GM19035 (cell line): ENCODE measurements at regions not wholly inside any gene's neighbourhood (a gene's known extent, or its start where the extent isn't known, plus 50 kb on each side); places are given as distances from the start of the nearest gene placed in this dataset.

Source experiments
- ATAC-seq: cut with Tn5 transposase; IDR thresholded peaks from one replicate; pipeline ENCODE4 v1.9.1; 2021; ENCODE audit not compliant: unreplicated experiment

DNA sequence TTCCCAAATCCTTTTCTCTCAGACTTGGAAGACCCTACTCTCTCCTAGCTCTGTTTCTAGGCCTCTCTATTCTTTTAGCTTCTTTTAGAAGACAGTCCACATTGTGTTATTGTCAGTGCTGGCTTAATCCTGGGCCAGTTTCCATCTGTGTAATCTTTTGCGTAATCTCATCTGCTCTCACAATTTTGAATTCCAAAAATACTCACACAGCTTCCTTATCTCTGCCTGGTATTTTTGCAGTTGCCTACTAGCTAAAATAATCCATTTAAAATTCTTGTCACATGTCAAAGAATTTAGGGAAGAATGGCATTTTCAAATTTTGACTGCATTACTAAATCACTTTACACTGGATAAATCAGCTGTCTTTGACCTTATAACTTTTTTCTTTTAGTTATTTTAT, 200.6 kb upstream of the MEX3C start:
- ATAC-seq, result no peak

DNA sequence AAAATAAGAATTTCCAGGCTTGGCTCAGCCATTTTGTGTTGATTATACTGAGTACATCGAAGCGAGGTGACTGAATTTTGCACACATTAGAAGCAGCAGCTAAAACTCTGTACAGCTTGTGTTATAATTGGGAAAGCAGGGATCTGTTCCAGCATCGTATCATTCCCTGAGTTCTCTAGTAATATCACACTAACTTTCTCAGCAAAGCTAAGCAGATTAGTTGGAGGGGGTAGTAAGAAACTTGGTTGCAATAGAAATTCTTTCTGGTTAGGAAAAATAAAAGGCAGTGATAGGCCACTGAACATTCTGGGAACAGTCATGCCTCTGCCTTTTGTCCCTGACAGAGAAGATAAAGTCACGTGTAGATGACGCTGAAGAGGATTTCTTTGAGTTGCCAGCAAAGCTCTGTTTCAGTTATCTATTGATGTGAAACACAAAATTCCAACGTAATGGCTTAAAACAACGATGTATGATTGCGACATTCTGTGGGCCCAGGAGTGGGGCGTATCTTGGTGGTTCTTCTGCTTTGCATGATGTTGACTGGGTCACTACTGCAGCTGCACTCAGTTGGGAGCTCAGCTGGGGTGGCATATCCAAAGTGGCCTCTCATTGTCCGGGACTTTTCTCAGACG, 202.1 kb upstream of the MEX3C start:
- ATAC-seq, result no peak

GRCh38 chr18:51400721-51401120, 203.2 kb upstream of the MEX3C start:
- no peak for ATAC-seq

- ATAC-seq, result no peak
Measured at GRCh38 chr18:51401912-51402311, 204.4 kb upstream of the MEX3C start.

DNA sequence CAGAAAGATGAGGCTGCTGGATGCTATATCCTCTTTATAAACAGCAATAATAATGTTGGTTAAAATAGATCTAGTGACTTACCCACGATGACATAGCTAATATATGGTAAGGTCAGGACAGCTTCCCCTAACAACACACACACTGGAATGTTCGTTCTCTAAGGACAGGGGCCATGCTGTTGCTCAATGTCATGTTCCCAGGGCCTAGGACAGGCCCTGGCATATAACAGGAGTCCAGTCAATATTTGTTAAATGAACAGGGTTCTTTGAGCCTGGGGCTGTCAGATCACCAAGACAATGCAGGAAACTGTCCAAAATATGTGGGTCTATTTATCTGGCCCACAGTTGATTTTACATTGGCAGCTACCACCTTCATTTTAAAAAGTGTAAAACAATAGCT, 207.1 kb upstream of the MEX3C start:
- no peak for ATAC-seq

GRCh38 chr18:51405683-51406477, 208.4 kb upstream of the MEX3C start:
- no peak for ATAC-seq

- no peak for ATAC-seq
Measured at GRCh38 chr18:51417643-51418483, 220.4 kb upstream of the MEX3C start.

- peak; percentile 80 for ATAC-seq
Measured at GRCh38 chr18:51425475-51425874, 228.0 kb upstream of the MEX3C start.

- ATAC-seq, result peak; percentile 51
Measured at GRCh38 chr18:51425889-51426288, 228.4 kb upstream of the MEX3C start.

DNA sequence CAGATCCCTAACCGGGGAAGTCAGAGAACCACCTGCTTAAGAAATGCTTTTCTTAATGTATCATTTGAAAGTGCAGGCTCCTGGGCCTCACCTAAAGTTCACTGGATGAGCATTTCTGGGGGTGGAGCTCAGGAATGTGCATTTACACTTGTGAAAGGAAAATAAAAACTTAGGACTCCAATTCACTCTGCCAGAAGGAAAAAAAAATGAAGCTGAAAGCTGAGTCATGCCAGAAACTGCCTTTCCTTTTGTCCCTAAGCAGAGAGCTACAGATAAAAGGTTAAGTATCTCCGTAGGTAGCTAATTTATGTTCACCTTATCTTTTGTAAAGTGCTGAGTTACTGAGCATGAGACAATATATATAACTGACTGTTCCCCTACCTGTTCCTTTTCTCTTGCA, 229.5 kb upstream of the MEX3C start:
- no peak for ATAC-seq

DNA sequence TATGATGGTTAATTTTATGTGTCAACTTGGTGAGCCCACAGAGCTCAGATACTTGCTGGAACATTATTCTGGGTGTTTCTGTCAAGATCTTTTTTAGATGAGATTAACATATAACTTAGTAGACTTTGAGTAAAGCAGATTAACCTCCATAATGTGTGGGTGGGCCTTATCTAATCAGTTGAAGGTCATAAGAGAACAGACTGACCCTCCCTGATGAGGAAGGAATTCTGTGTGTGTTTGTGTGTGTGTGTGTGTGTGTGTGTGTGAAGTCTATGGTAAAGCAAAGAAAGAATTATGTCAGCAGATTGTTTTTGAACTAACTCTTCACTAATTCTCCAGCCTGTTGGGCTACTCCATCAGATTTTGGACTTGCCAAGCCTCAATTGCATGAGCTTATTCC, 232.2 kb upstream of the MEX3C start:
- ATAC-seq, result no peak

- no peak for ATAC-seq
Measured at GRCh38 chr18:51430538-51430937, 233.1 kb upstream of the MEX3C start.

GRCh38 chr18:51433296-51433695, 235.8 kb upstream of the MEX3C start:
- ATAC-seq, result no peak

DNA sequence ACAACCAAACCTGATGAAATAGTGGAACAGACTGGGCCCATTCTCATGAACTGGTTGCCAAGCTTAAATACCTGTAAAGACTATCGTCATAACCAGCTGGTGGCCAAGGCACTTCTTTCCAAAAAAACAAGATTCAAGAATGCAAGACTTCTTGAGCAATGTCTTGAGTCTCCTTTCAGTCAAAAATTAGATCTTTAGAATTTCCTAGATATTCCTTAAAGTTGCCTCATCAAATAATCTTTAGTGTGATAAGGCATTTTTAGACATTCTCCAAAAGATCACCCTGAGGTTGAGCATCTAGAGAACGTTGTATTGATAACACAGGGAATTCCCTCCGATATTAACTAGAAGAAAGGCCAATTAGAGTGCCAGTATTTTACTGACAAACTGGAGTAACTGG, 236.4 kb upstream of the MEX3C start:
- ATAC-seq, result no peak

DNA sequence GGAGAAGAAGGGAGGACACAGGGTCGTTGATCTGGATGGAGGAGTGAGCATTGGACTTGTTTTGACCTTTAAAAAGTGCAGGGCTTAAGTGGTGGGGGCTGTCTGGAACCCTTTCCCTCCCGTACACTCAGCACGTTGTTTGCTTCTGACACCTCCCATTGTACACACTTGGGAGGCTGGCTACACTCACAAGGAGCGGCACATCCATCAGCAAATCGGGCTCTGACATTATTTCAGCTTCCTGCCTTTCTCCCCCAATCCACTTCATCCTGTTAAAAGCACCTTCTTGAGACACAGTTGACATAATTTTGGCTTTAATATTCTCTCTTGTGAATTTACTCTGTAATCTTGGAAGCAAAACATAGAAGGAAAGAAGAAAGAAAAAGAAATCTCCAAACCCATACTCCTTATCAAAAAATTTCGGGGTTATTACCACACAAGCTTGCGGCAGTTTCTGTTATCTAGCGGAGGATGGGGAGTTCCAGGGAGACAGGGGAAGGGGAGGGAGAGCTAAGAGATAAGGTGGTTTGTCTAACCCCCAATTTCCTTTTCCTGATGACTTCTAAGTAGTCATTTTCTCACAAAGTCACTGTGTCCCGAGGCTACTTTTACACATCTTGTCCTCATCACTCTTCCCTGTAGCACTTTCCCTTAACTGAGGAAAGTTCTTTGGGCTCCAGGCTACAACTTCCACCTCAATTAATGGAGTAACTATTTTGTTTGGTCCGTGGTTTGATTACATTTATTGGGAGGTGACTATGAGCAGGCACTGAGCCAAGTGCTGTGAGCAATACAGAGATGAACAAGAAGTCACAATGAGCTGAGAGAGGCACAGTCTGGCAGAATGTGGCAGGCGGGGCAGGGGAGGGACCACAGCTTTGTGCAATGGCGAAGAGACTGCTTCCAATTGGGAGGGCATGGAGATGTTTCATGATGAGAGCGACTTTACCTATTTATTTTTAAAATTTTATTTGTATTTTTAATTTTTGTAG, 240.1 kb upstream of the MEX3C start:
- ATAC-seq, result no peak

DNA sequence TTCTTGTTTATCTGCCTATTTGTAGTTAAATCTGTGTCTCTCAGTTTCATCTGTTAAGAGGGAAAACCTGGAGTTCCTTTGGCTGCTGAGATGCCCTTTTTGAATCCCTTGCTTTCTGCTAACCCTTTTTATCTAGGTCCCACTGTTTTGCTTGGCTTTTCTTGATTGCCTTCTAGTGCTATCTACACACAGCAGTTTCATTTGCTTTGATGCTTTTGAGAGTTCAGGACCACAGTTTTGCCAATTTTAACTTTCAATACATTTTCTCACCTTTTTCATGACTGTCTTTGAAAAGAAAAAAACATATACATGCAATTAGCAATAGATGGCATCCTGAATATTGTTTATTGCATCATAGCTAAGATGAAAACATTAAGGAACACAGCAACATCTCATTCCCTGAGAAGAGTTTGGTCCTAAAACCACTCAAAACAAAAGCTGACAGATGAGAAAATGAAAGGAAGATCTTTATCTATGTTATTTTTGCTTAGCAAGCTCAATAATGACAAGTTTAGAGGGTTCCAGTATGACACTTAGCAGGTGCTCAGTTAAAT, 241.4 kb upstream of the MEX3C start:
- ATAC-seq, result no peak

GRCh38 chr18:51442012-51442411, 244.5 kb upstream of the MEX3C start:
- no peak for ATAC-seq

- ATAC-seq, result no peak
Measured at GRCh38 chr18:51446571-51447210, 249.2 kb upstream of the MEX3C start.

GRCh38 chr18:51447351-51448342, 250.2 kb upstream of the MEX3C start:
- ATAC-seq, result no peak
